Liver (tissue), 3 donors: ENCODE measurements at regions not wholly inside any gene's neighbourhood (a gene's known extent, or its start where the extent isn't known, plus 50 kb on each side); places are given as distances from the start of the nearest gene placed in this dataset.

Source experiments
- ATF3 ChIP-seq: IDR thresholded peaks from 2 replicates; pipeline ENCODE4 v1.6.1; 2016; ENCODE audit warnings: antibody characterized with exemption
- CTCF ChIP-seq: fragments of 150-350 bp; IDR thresholded peaks from 2 replicates; pipeline ENCODE4 v1.5.1; 2017; ENCODE audit warnings: improper control_type of control experiment, low read depth, low read length; ENCODE audit not compliant: missing input control
- FOXA1 ChIP-seq: IDR thresholded peaks from 2 replicates; pipeline ENCODE4 v1.6.1; 2016; ENCODE audit warnings: antibody characterized with exemption
- MAX ChIP-seq: IDR thresholded peaks from 2 replicates; pipeline ENCODE4 v1.6.1; 2016; ENCODE audit warnings: antibody characterized with exemption
- TAF1 ChIP-seq: conservative IDR thresholded peaks from 2 replicates; pipeline ENCODE4 v1.6.1; 2016; ENCODE audit warnings: antibody characterized with exemption, mild to moderate bottlenecking
- ZBTB33 ChIP-seq: IDR thresholded peaks from 2 replicates; pipeline ENCODE4 v1.6.1; 2016; ENCODE audit warnings: antibody characterized with exemption
- donor health status: healthy.
- donor health status: healthy.

GRCh38 chr2:71947809-71948208 lies 199.9 kb downstream of the CYP26B1 start:
- TF ChIP-seq ZBTB33 (no peak), FOXA1 (no peak), TAF1 (no peak), CTCF (no peak), MAX (no peak), ATF3 (no peak)
